Cerebellar cortex (tissue), 1 donor: ENCODE measurements at regions not wholly inside any gene's neighbourhood (a gene's known extent, or its start where the extent isn't known, plus 50 kb on each side); places are given as distances from the start of the nearest gene placed in this dataset.

ENCODE experiments used
- DNase-seq: peaks from one replicate; pipeline ENCODE4 v3.0.0-alpha.2; 2015; ENCODE audit warnings: low spot score

GRCh38 chr18:8944871-8945245 is 157.6 kb upstream of the NDUFV2 start:
- peak; percentile 48 for DNase-seq

GRCh38 chr18:8945514-8945913 is 157.0 kb upstream of the NDUFV2 start:
- DNase-seq: no peak

- no peak for DNase-seq
Observed at GRCh38 chr18:8946066-8946838, 156.2 kb upstream of the NDUFV2 start.

- peak; percentile 70 for DNase-seq
Observed at GRCh38 chr18:8947566-8947965, 154.9 kb upstream of the NDUFV2 start.

GRCh38 chr18:8948011-8948410 is 154.5 kb upstream of the NDUFV2 start:
- DNase-seq: no peak

GRCh38 chr18:8948471-8949149 is 153.9 kb upstream of the NDUFV2 start:
- DNase-seq: peak; percentile 80

- peak; percentile 83 for DNase-seq
Observed at GRCh38 chr18:8949206-8949605, 153.3 kb upstream of the NDUFV2 start.

GRCh38 chr18:8951491-8951890 is 151.0 kb upstream of the NDUFV2 start:
- DNase-seq: no peak

GRCh38 chr18:8952174-8952573 is 150.3 kb upstream of the NDUFV2 start:
- DNase-seq: peak; percentile 59

GRCh38 chr18:8952769-8953760 is 149.4 kb upstream of the NDUFV2 start:
- peak; percentile 96 for DNase-seq

- peak; percentile 51 for DNase-seq
Observed at GRCh38 chr18:8957731-8958130, 144.8 kb upstream of the NDUFV2 start.

- DNase-seq: no peak
Observed at GRCh38 chr18:8958660-8959059, 143.8 kb upstream of the NDUFV2 start.

GRCh38 chr18:8959551-8960135 is 142.9 kb upstream of the NDUFV2 start:
- peak; percentile 37 for DNase-seq

- DNase-seq: no peak
Observed at GRCh38 chr18:8960740-8961657, 141.5 kb upstream of the NDUFV2 start.

GRCh38 chr18:8962192-8962779 is 140.2 kb upstream of the NDUFV2 start:
- no peak for DNase-seq

- no peak for DNase-seq
Observed at GRCh38 chr18:8962855-8963635, 139.5 kb upstream of the NDUFV2 start.

GRCh38 chr18:8963876-8964275 is 138.6 kb upstream of the NDUFV2 start:
- no peak for DNase-seq

GRCh38 chr18:8965398-8965797 is 137.1 kb upstream of the NDUFV2 start:
- no peak for DNase-seq

- no peak for DNase-seq
Observed at GRCh38 chr18:8966821-8967220, 135.7 kb upstream of the NDUFV2 start.

GRCh38 chr18:8967573-8967972 is 134.9 kb upstream of the NDUFV2 start:
- DNase-seq: no peak
